Breast epithelium (tissue), 4 donors: ENCODE measurements at regions not wholly inside any gene's neighbourhood (a gene's known extent, or its start where the extent isn't known, plus 50 kb on each side); places are given as distances from the start of the nearest gene placed in this dataset.
"Not testable (repeated sequence)": the region's sequence is repeated elsewhere in the genome, so short reads cannot be mapped to it uniquely, and the experiment has no call there.

Source experiments
- DNase-seq, 2 donors: peaks; one replicate each; pipeline ENCODE4 v3.0.0-alpha.2; 2019; ENCODE audit warnings: low spot score in 2 of 2
- H3K27ac ChIP-seq, 2 donors: fragments of 200-600 bp; sonication (generic) in 1 of 2; one replicate each; pipeline ENCODE4 v1.5.1; 2016 to 2019; ENCODE audit warnings: mild to moderate bottlenecking in 1 of 2
- H3K27me3 ChIP-seq, 2 donors: fragments of 200-600 bp; sonication (generic) in 1 of 2; one replicate each; pipeline versions ENCODE4 v1.5.1 to v1.6.0; 2017 to 2019; ENCODE audit warnings: control low read depth in 1 of 2, mild to moderate bottlenecking in 1 of 2
- H3K36me3 ChIP-seq: fragments of 200-600 bp; one replicate; pipeline ENCODE4 v1.5.1; 2019
- H3K4me1 ChIP-seq, 2 donors: fragments of 200-600 bp; sonication (generic); one replicate each; pipeline ENCODE4 v1.5.1; 2016 to 2019; ENCODE audit warnings: control low read depth in 1 of 2
- H3K4me3 ChIP-seq, 3 donors: fragments of 200-600 bp; sonication (generic); 1 replicate in 2 of 3; 2 replicates in 1 of 3; pipeline ENCODE4 v1.5.1; 2016 to 2019; ENCODE audit warnings: mild to moderate bottlenecking in 3 of 3, moderate library complexity in 2 of 3
- H3K9me3 ChIP-seq, 2 donors: fragments of 200-600 bp; sonication (generic) in 1 of 2; one replicate each; pipeline ENCODE4 v1.5.1; 2016 to 2019; ENCODE audit warnings: control low read depth in 1 of 2
- POLR2A ChIP-seq: fragments of 450-650 bp; IDR thresholded peaks from one replicate; pipeline ENCODE4 v1.6.1; 2016; ENCODE audit warnings: antibody characterized with exemption, mild to moderate bottlenecking, moderate library complexity
- POLR2AphosphoS5 ChIP-seq, 3 donors: sonication (generic); formaldehyde crosslinking; IDR thresholded peaks; one replicate each; pipeline ENCODE4 v1.6.1; 2017; ENCODE audit warnings: antibody characterized with exemption in 3 of 3
- intact Hi-C: fragments of 100-400 bp; cut with DNase I; formaldehyde crosslinking; loops from one replicate; pipeline ENCODE4 v1.15.1; 2023; ENCODE audit warnings: low total_unique reads
- TF ChIP-seq, protein P1 (sequence below), 3 donors: fragments of 450-650 bp; IDR thresholded peaks; one replicate each; pipeline ENCODE4 v1.5.1; 2016 to 2017; ENCODE audit warnings: antibody characterized with exemption in 3 of 3, mild to moderate bottlenecking in 3 of 3, moderate library complexity in 3 of 3

DNA sequence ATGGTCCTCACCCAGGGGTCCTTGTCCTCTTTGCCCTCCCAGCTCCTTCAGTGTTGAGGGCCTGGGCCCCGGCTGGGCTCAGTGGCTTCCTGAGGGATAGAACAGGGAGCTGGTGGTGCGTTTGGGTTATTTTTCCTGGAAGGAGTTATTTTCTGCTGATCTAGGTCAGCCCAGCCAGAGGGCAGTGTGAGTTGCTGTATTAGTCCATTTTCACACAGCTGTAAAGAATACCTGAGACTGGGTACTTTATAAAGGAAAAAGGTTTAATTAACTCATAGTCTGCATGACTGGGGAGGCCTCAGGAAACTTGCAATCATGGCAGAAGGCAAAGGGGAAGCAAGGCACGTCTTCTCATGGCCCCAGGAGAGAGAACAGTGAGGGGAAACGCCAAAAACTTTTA lies 122.4 kb upstream of the PCBD1 start:
- Histone ChIP-seq H3K27ac (no peak overlapping the region), H3K9me3 (no peaks in the 10 kb centered on the region), H3K4me3 (no peak overlapping the region), H3K27me3 (no peaks in the 10 kb centered on the region), H3K4me1 (no peaks in the 10 kb centered on the region), H3K36me3 (no peaks in the 10 kb centered on the region)
- intact Hi-C loops: no loop called here
- DNase-seq: no peak
- TF ChIP-seq, protein P1, sequence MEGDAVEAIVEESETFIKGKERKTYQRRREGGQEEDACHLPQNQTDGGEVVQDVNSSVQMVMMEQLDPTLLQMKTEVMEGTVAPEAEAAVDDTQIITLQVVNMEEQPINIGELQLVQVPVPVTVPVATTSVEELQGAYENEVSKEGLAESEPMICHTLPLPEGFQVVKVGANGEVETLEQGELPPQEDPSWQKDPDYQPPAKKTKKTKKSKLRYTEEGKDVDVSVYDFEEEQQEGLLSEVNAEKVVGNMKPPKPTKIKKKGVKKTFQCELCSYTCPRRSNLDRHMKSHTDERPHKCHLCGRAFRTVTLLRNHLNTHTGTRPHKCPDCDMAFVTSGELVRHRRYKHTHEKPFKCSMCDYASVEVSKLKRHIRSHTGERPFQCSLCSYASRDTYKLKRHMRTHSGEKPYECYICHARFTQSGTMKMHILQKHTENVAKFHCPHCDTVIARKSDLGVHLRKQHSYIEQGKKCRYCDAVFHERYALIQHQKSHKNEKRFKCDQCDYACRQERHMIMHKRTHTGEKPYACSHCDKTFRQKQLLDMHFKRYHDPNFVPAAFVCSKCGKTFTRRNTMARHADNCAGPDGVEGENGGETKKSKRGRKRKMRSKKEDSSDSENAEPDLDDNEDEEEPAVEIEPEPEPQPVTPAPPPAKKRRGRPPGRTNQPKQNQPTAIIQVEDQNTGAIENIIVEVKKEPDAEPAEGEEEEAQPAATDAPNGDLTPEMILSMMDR (IDR thresholded peaks at IDR 0.05): no peak
- TF ChIP-seq POLR2A (no peak), POLR2AphosphoS5 (IDR thresholded peaks at IDR 0.05) (no peak)

DNA sequence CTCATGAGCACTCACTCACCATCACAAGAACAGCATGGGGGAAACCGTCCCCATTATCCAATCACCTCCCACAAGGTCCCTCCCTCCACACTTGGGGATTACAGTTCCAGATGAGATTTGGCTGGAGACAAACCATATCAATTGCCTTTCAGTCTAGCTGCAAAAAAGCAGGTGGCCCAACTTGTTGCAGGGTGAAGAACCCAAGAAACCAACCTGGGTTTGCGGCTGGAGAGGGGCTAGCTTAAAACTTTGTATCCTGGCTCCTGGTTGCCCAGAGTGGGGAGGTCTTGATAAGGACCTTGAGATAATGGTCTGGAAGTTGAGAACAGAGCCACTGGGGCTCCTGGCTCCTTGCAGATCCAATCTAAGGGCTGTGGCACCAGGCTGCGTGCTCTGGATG lies 122.8 kb upstream of the PCBD1 start:
- no peaks in the 10 kb centered on the region for H3K4me1 ChIP-seq
- H3K27me3 ChIP-seq: no peaks in the 10 kb centered on the region
- no peaks in the 10 kb centered on the region for H3K36me3 ChIP-seq
- H3K4me3 ChIP-seq: no peak overlapping the region
- intact Hi-C loops: no loop called here
- no peak overlapping the region for H3K27ac ChIP-seq
- no peak for DNase-seq
- TF ChIP-seq, protein P1 (IDR thresholded peaks at IDR 0.05): no peak
- no peak for TF ChIP-seq POLR2A
- no peak for TF ChIP-seq POLR2AphosphoS5 (IDR thresholded peaks at IDR 0.05)
- no peaks in the 10 kb centered on the region for H3K9me3 ChIP-seq

DNA sequence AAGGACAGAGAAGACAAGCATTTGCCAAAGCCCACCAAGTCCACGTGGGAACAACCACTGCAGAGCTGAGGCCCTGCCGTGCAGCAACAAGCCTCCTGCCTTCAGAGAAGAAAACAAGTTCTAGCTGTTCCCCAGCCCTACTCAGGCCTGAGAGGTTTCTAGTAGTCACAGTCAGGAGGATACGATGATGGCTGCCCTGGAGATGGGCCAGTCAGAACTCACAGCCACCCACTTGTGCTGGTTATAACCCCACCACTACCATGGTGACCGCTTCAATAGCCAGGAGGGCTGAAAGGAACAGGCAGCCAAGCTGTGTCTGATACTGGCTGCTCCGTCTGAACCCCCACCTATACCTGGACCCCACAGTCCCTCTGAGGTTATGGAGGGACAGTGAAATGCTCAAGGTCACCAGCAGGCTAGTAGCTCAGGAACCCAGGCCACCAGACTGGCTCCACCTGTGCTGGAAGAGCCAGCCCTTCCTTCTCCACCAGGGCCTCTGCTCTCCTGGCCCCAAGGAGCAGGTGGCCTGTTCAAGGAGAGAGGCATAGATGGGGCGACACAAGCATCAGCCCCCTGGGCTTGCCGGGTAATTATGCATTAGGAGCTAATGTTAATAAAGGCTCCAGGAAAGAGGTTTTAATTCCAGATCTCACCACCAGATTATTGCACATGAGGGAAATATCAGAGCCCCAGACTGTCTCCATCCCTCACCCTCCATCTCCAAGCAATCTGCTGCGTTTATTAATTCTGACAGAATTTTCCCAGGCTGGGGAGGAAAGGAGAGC lies 125.8 kb upstream of the PCBD1 start:
- intact Hi-C loops: no loop called here
- no peak overlapping the region for H3K27ac ChIP-seq
- H3K27me3 ChIP-seq: no peaks in the 10 kb centered on the region
- no peak overlapping the region for H3K4me3 ChIP-seq
- no peaks in the 10 kb centered on the region for H3K36me3 ChIP-seq
- TF ChIP-seq POLR2A (no peak), POLR2AphosphoS5 (IDR thresholded peaks at IDR 0.05) (no peak)
- TF ChIP-seq, protein P1 (IDR thresholded peaks at IDR 0.05): no peak
- H3K4me1 ChIP-seq: no peaks in the 10 kb centered on the region
- no peaks in the 10 kb centered on the region for H3K9me3 ChIP-seq
- no peak for DNase-seq

DNA sequence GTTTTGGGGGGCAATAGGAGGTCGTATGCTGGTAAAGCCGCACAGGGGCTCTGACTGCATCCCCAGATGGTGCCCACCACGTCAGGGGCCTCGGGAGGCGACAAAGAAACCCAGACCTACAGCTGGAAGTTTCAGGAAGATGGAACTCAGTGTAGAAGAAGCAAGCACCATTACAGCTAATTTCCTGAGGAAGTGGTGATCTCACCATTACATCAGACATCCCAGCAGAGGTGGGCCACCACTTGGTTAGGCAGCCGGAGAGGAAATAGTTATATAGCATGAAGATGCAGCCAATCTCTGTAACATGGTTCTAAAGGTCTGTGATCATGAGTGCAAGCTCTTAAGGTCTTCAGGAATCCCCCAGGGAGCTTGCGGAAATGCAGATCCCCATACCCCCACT lies 127.3 kb upstream of the PCBD1 start:
- TF ChIP-seq, protein P1 (IDR thresholded peaks at IDR 0.05): no peak
- no peak for TF ChIP-seq POLR2A
- no peak for TF ChIP-seq POLR2AphosphoS5 (IDR thresholded peaks at IDR 0.05)
- no peaks in the 10 kb centered on the region for H3K27me3 ChIP-seq
- H3K4me1 ChIP-seq: no peaks in the 10 kb centered on the region
- no peak overlapping the region for H3K4me3 ChIP-seq
- H3K9me3 ChIP-seq: no peaks in the 10 kb centered on the region
- intact Hi-C loops: no loop called here
- no peak overlapping the region for H3K27ac ChIP-seq
- no peak for DNase-seq
- H3K36me3 ChIP-seq: no peaks in the 10 kb centered on the region

DNA sequence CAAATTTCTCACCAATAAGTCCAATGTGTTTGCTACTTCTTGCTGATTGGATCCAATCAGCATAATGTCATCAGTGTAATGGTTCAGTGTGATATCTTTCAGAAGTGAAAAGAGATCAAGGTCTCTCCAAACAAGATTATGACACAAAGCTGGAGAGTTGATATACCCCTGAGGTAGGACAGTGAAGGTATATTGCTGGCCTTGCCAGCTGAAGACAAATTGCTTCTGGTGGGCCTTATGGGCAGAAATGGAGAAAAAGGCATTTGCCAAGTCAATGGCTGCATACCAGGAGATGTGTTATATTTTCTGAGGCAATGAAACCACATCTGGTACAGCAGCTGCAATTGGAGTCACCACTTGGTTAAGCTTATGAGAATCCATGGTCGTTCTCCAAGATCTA lies 131.7 kb upstream of the PCBD1 start:
- H3K36me3 ChIP-seq, H3K4me3 ChIP-seq, H3K27ac ChIP-seq, H3K4me1 ChIP-seq, intact Hi-C loops, DNase-seq, H3K9me3 ChIP-seq, H3K27me3 ChIP-seq: not testable (repeated sequence)

DNA sequence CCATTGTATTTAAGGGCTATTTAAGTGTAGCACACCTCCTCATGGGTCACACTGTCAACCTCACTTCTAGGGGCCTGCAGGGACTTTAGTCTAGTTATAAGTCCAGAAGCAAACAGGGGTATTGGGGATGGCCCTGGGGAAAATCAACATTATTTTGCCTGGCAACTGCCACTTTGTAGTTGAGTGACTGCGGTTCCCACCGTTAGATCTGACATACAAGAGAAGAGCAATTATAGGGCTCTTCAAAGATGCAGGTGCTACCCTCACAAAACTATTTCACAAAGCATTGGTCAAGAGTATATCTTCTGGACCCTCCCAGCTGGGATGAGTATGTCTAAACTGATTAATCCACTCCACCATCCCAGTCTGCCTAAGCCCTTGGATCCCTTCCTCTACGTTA lies 133.0 kb upstream of the PCBD1 start:
- Histone ChIP-seq H3K4me3 (no peak overlapping the region), H3K36me3 (no peaks in the 10 kb centered on the region), H3K27ac (no peak overlapping the region), H3K27me3 (no peaks in the 10 kb centered on the region), H3K4me1 (no peaks in the 10 kb centered on the region), H3K9me3 (peaks cover 0 to 9% of the 10 kb centered on the region in 2 donors)
- intact Hi-C loops: no loop called here
- TF ChIP-seq POLR2A: no peak
- TF ChIP-seq, protein P1 (IDR thresholded peaks at IDR 0.05): no peak
- TF ChIP-seq POLR2AphosphoS5 (IDR thresholded peaks at IDR 0.05): no peak
- no peak for DNase-seq
